ENCODE measurements at regions not wholly inside any gene's neighbourhood (a gene's known extent, or its start where the extent isn't known, plus 50 kb on each side); places are given as distances from the start of the nearest gene placed in this dataset.

DNA sequence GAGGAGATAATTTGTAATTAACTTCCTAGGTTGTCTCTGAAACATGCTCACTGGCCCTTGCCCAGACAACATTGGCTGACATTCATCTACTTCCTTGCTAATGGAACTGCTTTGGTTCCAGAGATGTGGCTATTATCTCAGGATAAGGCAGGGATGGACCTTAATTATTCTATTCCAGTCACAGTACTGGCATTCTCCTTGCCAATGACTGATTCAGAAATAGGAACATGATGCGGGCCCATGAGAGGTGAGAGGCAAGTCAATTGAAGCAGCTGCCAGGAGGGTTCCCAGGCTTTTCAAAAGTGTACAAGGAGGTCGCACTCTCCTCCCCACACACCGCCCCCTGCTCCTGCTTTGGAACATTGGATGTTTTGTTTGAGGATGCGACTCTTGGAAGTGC, 109.6 kb upstream of the DGKB start:
- TF ChIP-seq POLR2A (IDR thresholded peaks at IDR 0.05): no peak
- no peak for TF ChIP-seq CTCF (IDR thresholded peaks at IDR 0.05)
- TF ChIP-seq POLR2AphosphoS5 (IDR thresholded peaks at IDR 0.05; ENCODE audit: insufficient read depth in 1 of 2, low read depth in 1 of 2): no peak

Data from vagina (tissue), 2 donors.